GM12878 (cell line): ENCODE measurements at regions not wholly inside any gene's neighbourhood (a gene's known extent, or its start where the extent isn't known, plus 50 kb on each side); places are given as distances from the start of the nearest gene placed in this dataset.

Source experiments
- CEBPB ChIP-seq, 2 experiments: fragments of 150-350 bp in 1 of 2; IDR thresholded peaks; 2 replicates each; pipeline ENCODE4 v1.6.1; 2012 to 2014; ENCODE audit warnings: low read depth in 2 of 2, low read length in 2 of 2, borderline replicate concordance in 1 of 2, inconsistent platforms in 1 of 2
- CUX1 ChIP-seq: IDR thresholded peaks from 2 replicates; pipeline ENCODE4 v1.6.1; 2012; ENCODE audit warnings: improper control_type of control experiment, low read depth, low read length; ENCODE audit not compliant: insufficient replicate concordance
- POLR2A ChIP-seq: IDR thresholded peaks from 2 replicates; pipeline ENCODE4 v1.6.1; 2011; ENCODE audit warnings: low read depth, mild to moderate bottlenecking, low read length
- POLR2AphosphoS5 ChIP-seq: IDR thresholded peaks from 2 replicates; pipeline ENCODE4 v1.6.1; 2011; ENCODE audit warnings: mild to moderate bottlenecking, low read length, inconsistent platforms
- TF ChIP-seq, protein P1 (sequence below): IDR thresholded peaks from 2 replicates; pipeline ENCODE4 v1.6.1; 2012; ENCODE audit warnings: low read depth, low read length, improper control_type of control experiment

GRCh38 chr5:42924686-42925085 is 113.0 kb upstream of the SELENOP start:
- TF ChIP-seq CUX1 = no peak
- TF ChIP-seq POLR2A = no peak
- TF ChIP-seq, protein P1, sequence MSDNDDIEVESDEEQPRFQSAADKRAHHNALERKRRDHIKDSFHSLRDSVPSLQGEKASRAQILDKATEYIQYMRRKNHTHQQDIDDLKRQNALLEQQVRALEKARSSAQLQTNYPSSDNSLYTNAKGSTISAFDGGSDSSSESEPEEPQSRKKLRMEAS = no peak
- no peak for TF ChIP-seq POLR2AphosphoS5
- TF ChIP-seq CEBPB (IDR thresholded peaks at IDR 0.05; ENCODE audit: borderline replicate concordance in 1 of 2, low read depth in 2 of 2, low read length in 2 of 2) = no peak
